AG04450 (cell line): ENCODE measurements at regions not wholly inside any gene's neighbourhood (a gene's known extent, or its start where the extent isn't known, plus 50 kb on each side); places are given as distances from the start of the nearest gene placed in this dataset.

Experiments
- CTCF ChIA-PET: fragments of 300-600, 350-600 bp; formaldehyde crosslinking; extraction: SDS; loops from one replicate; lab custom pipeline; 2022; ENCODE audit warnings: antibody characterized with exemption, inconsistent platforms; lab: Charles Lee
- POLR2A ChIA-PET: fragments of 350-600 bp; formaldehyde crosslinking; extraction: SDS; loops from one replicate; lab custom pipeline; 2021; ENCODE audit warnings: antibody characterized with exemption, inconsistent platforms; lab: Yijun Ruan, JAX
- DNase-seq: peaks from one replicate; pipeline ENCODE4 v3.0.0-alpha.2; 2011; ENCODE audit warnings: low read depth, low spot score
- H3K27ac ChIP-seq: one replicate; pipeline ENCODE4 v1.5.1; 2012; ENCODE audit warnings: low read depth, low read length, control low read depth
- H3K27me3 ChIP-seq: one replicate; pipeline ENCODE4 v1.6.0; 2012; ENCODE audit warnings: low read length; ENCODE audit not compliant: control insufficient read depth, insufficient read depth
- H3K4me3 ChIP-seq: 2 replicates; pipeline ENCODE4 v1.5.1; 2011; ENCODE audit warnings: mild to moderate bottlenecking, low read depth, low read length, control low read depth
- H3K9me3 ChIP-seq: 2 replicates; pipeline ENCODE4 v1.5.1; 2012; ENCODE audit warnings: low read length; ENCODE audit not compliant: control insufficient read depth, insufficient read depth
- CTCF ChIP-seq: IDR thresholded peaks from 2 replicates; pipeline ENCODE4 v1.5.1; 2011; ENCODE audit warnings: low read depth, low read length, control low read depth, inconsistent platforms

- no peak for TF ChIP-seq CTCF
- CTCF ChIA-PET, result no interaction called here
- POLR2A ChIA-PET, result no interaction called here
- Histone ChIP-seq H3K9me3 (no peaks in the 10 kb centered on the region), H3K4me3 (no peak overlapping the region), H3K27me3 (no peaks in the 10 kb centered on the region), H3K27ac (no peak overlapping the region)
- no peak for DNase-seq
These were observed 92.3 kb downstream of the RAP2B start for GRCh38 chr3:153254361-153254760.

DNA sequence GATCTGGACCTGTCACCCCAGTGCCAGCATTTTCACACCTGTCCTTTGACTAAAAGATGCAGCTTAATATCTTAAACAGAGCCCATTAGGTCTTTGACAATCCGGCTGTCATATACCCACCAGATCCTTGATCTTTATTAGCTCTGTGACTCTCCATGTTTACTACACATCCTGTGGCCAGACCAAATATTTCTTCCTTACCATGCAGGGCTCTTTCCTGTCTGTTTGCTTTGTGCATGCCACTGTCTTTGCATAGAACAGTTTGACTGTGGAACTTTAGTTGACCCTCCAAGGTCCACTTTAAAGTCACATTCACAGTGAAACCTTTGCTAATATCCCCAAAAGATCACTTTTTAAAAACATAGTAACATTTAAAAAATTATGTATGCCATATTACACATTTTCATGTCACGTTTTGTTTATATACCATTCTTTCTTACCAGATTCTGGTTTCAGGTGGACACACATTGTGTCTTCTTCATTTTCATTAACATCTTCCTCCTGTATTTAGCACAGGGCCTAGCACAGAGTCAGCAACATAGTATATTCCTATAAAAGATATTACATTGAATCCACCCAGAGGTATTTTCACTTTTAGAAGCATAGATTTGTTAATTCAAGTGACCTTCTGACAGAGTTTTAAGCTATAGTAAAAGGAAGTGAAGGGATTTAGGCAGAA is 95.8 kb downstream of the RAP2B start:
- DNase-seq, result no peak
- Histone ChIP-seq H3K27ac (peak overlapping the region; percentile 22), H3K27me3 (no peaks in the 10 kb centered on the region), H3K4me3 (no peak overlapping the region), H3K9me3 (no peaks in the 10 kb centered on the region)
- TF ChIP-seq CTCF, result no peak
- ChIA-PET CTCF (interaction anchor here (1.2 kb wide), 1 partner anchor 215 kb away, joined by 3 read pairs; no protein-coding TSS in a partner anchor), POLR2A (no interaction called here)

DNA sequence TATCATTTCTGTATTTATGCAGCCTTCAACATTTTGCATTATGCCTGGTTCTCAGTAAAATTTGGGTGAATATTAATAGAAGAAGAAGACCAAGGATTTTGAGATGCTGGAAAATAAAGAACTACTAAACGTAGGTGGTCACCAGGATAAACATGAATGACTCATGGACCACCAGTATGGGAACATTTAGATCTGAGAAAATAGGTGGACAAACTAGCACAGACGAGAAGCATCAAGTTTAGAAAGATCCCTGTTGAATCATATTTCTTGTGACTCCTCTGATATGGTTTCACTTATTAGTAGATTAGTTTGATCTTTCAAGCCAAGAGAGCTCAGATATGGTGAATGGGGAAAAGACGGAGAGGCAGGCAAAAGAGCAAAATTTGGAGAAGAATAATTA is 97.9 kb downstream of the RAP2B start:
- Histone ChIP-seq H3K9me3 (no peaks in the 10 kb centered on the region), H3K27me3 (no peaks in the 10 kb centered on the region), H3K27ac (no peak overlapping the region), H3K4me3 (no peak overlapping the region)
- no peak for TF ChIP-seq CTCF
- POLR2A ChIA-PET, result no interaction called here
- DNase-seq, result no peak
- CTCF ChIA-PET, result no interaction called here

DNA sequence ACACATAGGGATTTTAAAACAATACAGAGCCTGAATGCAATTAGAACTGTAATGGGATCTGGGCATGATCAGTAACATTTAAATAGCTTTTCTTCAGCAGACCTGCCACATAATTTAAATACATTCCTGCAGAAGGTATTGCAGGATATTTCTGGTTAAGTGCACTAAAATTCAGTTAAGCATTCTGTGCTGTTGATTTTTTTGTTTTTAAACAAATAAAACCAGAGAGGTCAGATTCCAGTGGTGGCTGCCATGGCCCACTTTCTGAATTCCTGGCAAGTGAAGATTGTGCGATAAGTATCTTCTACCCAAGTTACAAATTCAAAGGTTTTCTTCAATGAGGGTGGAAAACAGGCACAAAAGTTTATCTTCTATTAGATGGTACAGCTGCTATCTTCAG is 98.7 kb downstream of the RAP2B start:
- DNase-seq, result no peak
- ChIA-PET POLR2A (no interaction called here), CTCF (interaction anchor here (0.7 kb wide), 1 partner anchor 43 kb away, joined by 10 read pairs; no protein-coding TSS in a partner anchor)
- no peak for TF ChIP-seq CTCF
- Histone ChIP-seq H3K9me3 (no peaks in the 10 kb centered on the region), H3K27me3 (no peaks in the 10 kb centered on the region), H3K4me3 (no peak overlapping the region), H3K27ac (no peak overlapping the region)

DNA sequence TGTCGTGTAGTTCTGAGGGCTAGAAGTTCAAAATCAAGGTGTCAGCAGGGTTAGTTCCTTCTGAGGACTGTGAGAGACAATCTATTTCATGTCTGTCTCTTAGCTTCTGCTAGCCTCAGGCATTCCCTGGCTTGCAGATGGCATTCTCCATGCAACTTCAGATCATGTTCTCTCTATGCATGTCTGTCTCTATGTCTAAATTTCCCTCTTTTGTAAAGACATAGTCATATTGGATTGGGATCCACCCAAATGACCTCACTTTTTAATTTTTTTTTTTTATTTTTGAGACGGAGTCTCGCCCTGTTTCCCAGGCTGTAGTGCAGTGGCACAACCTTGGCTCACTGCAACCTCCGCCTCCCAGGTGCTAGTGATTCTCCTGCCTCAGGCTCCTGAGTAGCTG is 104.6 kb downstream of the RAP2B start:
- Histone ChIP-seq H3K9me3 (peaks cover 9% of the 10 kb centered on the region; the same call in 1 of the 2 replicates), H3K27ac (no peak overlapping the region), H3K4me3 (no peak overlapping the region), H3K27me3 (no peaks in the 10 kb centered on the region)
- no peak for TF ChIP-seq CTCF
- no peak for DNase-seq
- ChIA-PET CTCF (no interaction called here), POLR2A (no interaction called here)
